NT2/D1 (cell line): ENCODE measurements at regions not wholly inside any gene's neighbourhood (a gene's known extent, or its start where the extent isn't known, plus 50 kb on each side); places are given as distances from the start of the nearest gene placed in this dataset.

Source experiments
- SUZ12 ChIP-seq: IDR thresholded peaks from 2 replicates; pipeline ENCODE4 v1.6.1; 2011; ENCODE audit not compliant: insufficient read length, insufficient read depth; ENCODE audit errors: extremely low read depth
- YY1 ChIP-seq: IDR thresholded peaks from 2 replicates; pipeline ENCODE4 v1.6.1; 2011; ENCODE audit not compliant: insufficient read length, insufficient read depth
- ZNF274 ChIP-seq: IDR thresholded peaks from 2 replicates; pipeline ENCODE4 v1.6.1; 2011; ENCODE audit warnings: mild to moderate bottlenecking, low read depth, low read length

GRCh38 chr9:78807286-78807685 is 510.4 kb downstream of the PSAT1 start:
- TF ChIP-seq YY1 = no peak
- no peak for TF ChIP-seq ZNF274
- TF ChIP-seq SUZ12 = no peak
